H1 (cell line): ENCODE measurements at regions not wholly inside any gene's neighbourhood (a gene's known extent, or its start where the extent isn't known, plus 50 kb on each side); places are given as distances from the start of the nearest gene placed in this dataset.

Source experiments
- CTCF ChIA-PET: fragments of 300-600 bp; sonication (Branson Sonifier 250); formaldehyde crosslinking; loops from one replicate; lab custom pipeline; 2021; ENCODE audit not compliant: partially characterized antibody; lab: Charles Lee
- POLR2A ChIA-PET: fragments of 300-600 bp; sonication (Branson Sonifier 250); formaldehyde crosslinking; loops from one replicate; lab custom pipeline; 2021; ENCODE audit warnings: inconsistent platforms; ENCODE audit not compliant: partially characterized antibody; lab: Charles Lee
- DNase-seq, 2 experiments: peaks; one replicate each; pipeline versions ENCODE4 v3.0.0 to v3.0.0-alpha.2; 2010 to 2022; ENCODE audit warnings: low spot score in 2 of 2, low read depth in 1 of 2, mixed read lengths in 1 of 2
- FAIRE-seq: peaks from 2 replicates; lab custom pipeline; 2011; peaks lifted over from hg19 to GRCh38; lab: Jason Lieb, UNC
- H2AFZ ChIP-seq: 2 replicates; pipeline ENCODE4 v1.8.1; 2012; ENCODE audit warnings: low read length, inconsistent platforms
- H2AK5ac ChIP-seq: 2 replicates; pipeline ENCODE4 v1.6.1; 2013; ENCODE audit warnings: low read depth, low read length
- H2BK120ac ChIP-seq: replicated peaks from 2 replicates; pipeline ENCODE3; 2013; ENCODE audit warnings: low read depth, low read length, inconsistent platforms
- H2BK12ac ChIP-seq: 2 replicates; pipeline ENCODE4 v1.6.1; 2013; ENCODE audit warnings: low read depth, low read length
- H2BK15ac ChIP-seq: 2 replicates; pipeline ENCODE4 v1.6.1; 2013; ENCODE audit warnings: low read length
- H2BK20ac ChIP-seq: 2 replicates; pipeline ENCODE4 v1.6.1; 2013; ENCODE audit warnings: low read length
- H2BK5ac ChIP-seq: 2 replicates; pipeline ENCODE4 v1.6.1; 2013; ENCODE audit warnings: low read depth, low read length
- H3K14ac ChIP-seq: 2 replicates; pipeline ENCODE4 v1.6.1; 2013; ENCODE audit warnings: inconsistent platforms; ENCODE audit not compliant: insufficient read length
- H3K18ac ChIP-seq: 2 replicates; pipeline ENCODE4 v1.6.1; 2013; ENCODE audit warnings: low read length; ENCODE audit errors: extremely low read depth
- H3K23ac ChIP-seq: 2 replicates; pipeline ENCODE4 v1.6.1; 2013; ENCODE audit warnings: inconsistent platforms; ENCODE audit not compliant: insufficient read length
- H3K23me2 ChIP-seq: 2 replicates; pipeline ENCODE4 v1.6.1; 2013; ENCODE audit warnings: low read depth, low read length
- H3K27ac ChIP-seq: 2 replicates; pipeline ENCODE4 v1.6.1; 2011; ENCODE audit warnings: low read depth, low read length, inconsistent platforms
- H3K27me3 ChIP-seq, 4 experiments: replicated peaks in 1 of 4; 1 replicate in 1 of 4; 2 replicates in 3 of 4; pipeline versions ENCODE4 v1.6.1 to v1.8.1; 2011 to 2013; ENCODE audit warnings: low read length in 3 of 4, mild to moderate bottlenecking in 3 of 4, inconsistent platforms in 2 of 4, mixed read lengths in 2 of 4, moderate library complexity in 1 of 4; ENCODE audit not compliant: control insufficient read depth in 3 of 4, insufficient read depth in 3 of 4; ENCODE audit errors: extremely low read depth in 1 of 4
- H3K36me3 ChIP-seq, 4 experiments: 2 replicates each; pipeline versions ENCODE4 v1.6.1 to v1.8.1; 2011 to 2013; ENCODE audit warnings: mild to moderate bottlenecking in 4 of 4, low read length in 3 of 4, moderate library complexity in 2 of 4, control low read depth in 1 of 4, inconsistent platforms in 1 of 4; ENCODE audit not compliant: insufficient read depth in 4 of 4, control insufficient read depth in 2 of 4
- H3K4ac ChIP-seq: replicated peaks from 2 replicates; pipeline ENCODE3; 2013; ENCODE audit warnings: low read length, low read depth, mixed read lengths, inconsistent platforms; ENCODE audit not compliant: insufficient read length
- H3K4me1 ChIP-seq, 4 experiments: replicated peaks in 1 of 4; 1 replicate in 1 of 4; 2 replicates in 3 of 4; pipeline versions ENCODE4 v1.6.1 to v1.8.1; 2011 to 2013; ENCODE audit warnings: low read length in 3 of 4, inconsistent platforms in 2 of 4, mixed read lengths in 1 of 4; ENCODE audit not compliant: insufficient read depth in 4 of 4, control insufficient read depth in 3 of 4
- H3K4me2 ChIP-seq, 2 experiments: 2 replicates each; pipeline versions ENCODE4 v1.6.1 to v1.8.1; 2011 to 2013; ENCODE audit warnings: low read depth in 2 of 2, low read length in 2 of 2, control low read depth in 1 of 2, inconsistent platforms in 1 of 2, mild to moderate bottlenecking in 1 of 2; ENCODE audit not compliant: insufficient read depth in 1 of 2
- H3K4me3 ChIP-seq, 4 experiments: fragments of 200-600, 300-600 bp in 1 of 4; sonication (generic), shearing (Covaris generic), sonication (Bioruptor Twin) in 1 of 4; 2 replicates each; pipeline versions ENCODE4 v1.5.1 to v1.8.1; 2011 to 2016; ENCODE audit warnings: low read length in 4 of 4, low read depth in 3 of 4, control low read depth in 2 of 4, inconsistent platforms in 2 of 4, mild to moderate bottlenecking in 2 of 4, mixed read lengths in 1 of 4, moderate library complexity in 1 of 4; ENCODE audit not compliant: insufficient read depth in 2 of 4; ENCODE audit errors: extremely low read depth in 1 of 4
- H3K56ac ChIP-seq: replicated peaks from 2 replicates; pipeline ENCODE3; 2013; ENCODE audit warnings: low read depth, mild to moderate bottlenecking, mixed read lengths, low read length, inconsistent platforms; ENCODE audit not compliant: insufficient read length
- H3K79me1 ChIP-seq: 2 replicates; pipeline ENCODE4 v1.6.1; 2013; ENCODE audit warnings: low read depth, low read length, control low read depth
- H3K79me2 ChIP-seq, 2 experiments: 2 replicates each; pipeline versions ENCODE4 v1.6.1 to v1.8.1; 2012 to 2013; ENCODE audit warnings: low read length in 2 of 2, mild to moderate bottlenecking in 2 of 2, inconsistent platforms in 1 of 2; ENCODE audit not compliant: insufficient read depth in 2 of 2, control insufficient read depth in 1 of 2
- H3K9ac ChIP-seq, 4 experiments: replicated peaks in 1 of 4; 1 replicate in 1 of 4; 2 replicates in 3 of 4; pipeline versions ENCODE4 v1.6.1 to v1.8.1; 2011 to 2013; ENCODE audit warnings: low read depth in 3 of 4, low read length in 3 of 4, control low read depth in 2 of 4, mild to moderate bottlenecking in 2 of 4, moderate library complexity in 2 of 4, inconsistent platforms in 1 of 4; ENCODE audit errors: extremely low read depth in 1 of 4
- H3K9me3 ChIP-seq, 2 experiments: 2 replicates each; pipeline versions ENCODE4 v1.6.1 to v1.8.1; 2012 to 2013; ENCODE audit warnings: mild to moderate bottlenecking in 2 of 2, moderate library complexity in 2 of 2, control low read depth in 1 of 2, inconsistent platforms in 1 of 2, low read depth in 1 of 2, low read length in 1 of 2, mixed read lengths in 1 of 2; ENCODE audit not compliant: insufficient read depth in 2 of 2
- H4K20me1 ChIP-seq, 2 experiments: replicated peaks in 1 of 2; 2 replicates each; pipeline versions ENCODE3 to v1.8.1; 2011 to 2013; ENCODE audit warnings: inconsistent platforms in 2 of 2, low read length in 2 of 2, mild to moderate bottlenecking in 1 of 2; ENCODE audit not compliant: insufficient read depth in 2 of 2, control insufficient read depth in 1 of 2
- H4K5ac ChIP-seq: 2 replicates; pipeline ENCODE4 v1.6.1; 2013; ENCODE audit warnings: low read length, low read depth, mixed read lengths, inconsistent platforms; ENCODE audit not compliant: insufficient read length
- H4K8ac ChIP-seq: 2 replicates; pipeline ENCODE4 v1.8.0; 2013; ENCODE audit warnings: mild to moderate bottlenecking, moderate library complexity, low read length, inconsistent platforms; ENCODE audit not compliant: insufficient read depth; ENCODE audit errors: extremely low read depth
- H4K91ac ChIP-seq: replicated peaks from 2 replicates; pipeline ENCODE3; 2013; ENCODE audit warnings: low read length, mixed read lengths, inconsistent platforms; ENCODE audit not compliant: insufficient read length
- CHD2 ChIP-seq: IDR thresholded peaks from 2 replicates; pipeline ENCODE4 v1.6.1; 2012; ENCODE audit warnings: low read length, improper control_type of control experiment
- FOSL1 ChIP-seq: IDR thresholded peaks from 2 replicates; pipeline ENCODE4 v1.6.1; 2011; ENCODE audit warnings: mild to moderate bottlenecking, low read depth, low read length, moderate library complexity; ENCODE audit not compliant: insufficient read depth
- KDM4A ChIP-seq: IDR thresholded peaks from one replicate; pipeline ENCODE4 v1.7.1; 2012; ENCODE audit warnings: low read depth, mild to moderate bottlenecking, moderate library complexity, low read length, inconsistent platforms; ENCODE audit not compliant: severe bottlenecking
- NANOG ChIP-seq: IDR thresholded peaks from 2 replicates; pipeline ENCODE4 v1.6.1; 2011; ENCODE audit warnings: low read length, low read depth, mild to moderate bottlenecking, inconsistent platforms; ENCODE audit not compliant: insufficient read depth, poor library complexity, severe bottlenecking
- NRF1 ChIP-seq: IDR thresholded peaks from 2 replicates; pipeline ENCODE4 v1.6.1; 2011; ENCODE audit warnings: mild to moderate bottlenecking, low read depth, low read length, improper control_type of control experiment
- RBBP5 ChIP-seq: IDR thresholded peaks from 2 replicates; pipeline ENCODE4 v1.7.1; 2012; ENCODE audit warnings: low read depth, mild to moderate bottlenecking, inconsistent platforms, low read length, moderate library complexity, borderline replicate concordance
- RFX5 ChIP-seq: IDR thresholded peaks from 2 replicates; pipeline ENCODE4 v1.6.1; 2011; ENCODE audit warnings: low read depth, low read length, improper control_type of control experiment, borderline replicate concordance
- RNF2 ChIP-seq: fragments of 200-900, 300-1000 bp; sonication (generic); IDR thresholded peaks from 2 replicates; pipeline ENCODE4 v1.7.1; 2016; ENCODE audit warnings: borderline replicate concordance, low read depth, mild to moderate bottlenecking, antibody characterized with exemption, low read length; ENCODE audit not compliant: poor library complexity, severe bottlenecking; ENCODE audit errors: missing control alignments
- TBP ChIP-seq: IDR thresholded peaks from 2 replicates; pipeline ENCODE4 v1.6.1; 2011; ENCODE audit warnings: low read depth, low read length, improper control_type of control experiment
- WGBS, 2 experiments: shearing (Covaris generic) in 1 of 2; methylation state at CpG; one replicate each; pipeline versions ENCODE4 v1.1.6 to v1.1.7; 2013 to 2015; ENCODE audit warnings: low lambda C conversion rate in 2 of 2, mixed read lengths in 2 of 2, inconsistent platforms in 1 of 2, low coverage in 1 of 2, missing lambda C conversion rate in 1 of 2; ENCODE audit not compliant: insufficient replicate concordance in 2 of 2, insufficient coverage in 1 of 2, insufficient read length in 1 of 2; ENCODE audit errors: extremely low coverage in 1 of 2, missing lambda C conversion rate in 1 of 2; 5-methylcytosine and 5-hydroxymethylcytosine counted together

DNA sequence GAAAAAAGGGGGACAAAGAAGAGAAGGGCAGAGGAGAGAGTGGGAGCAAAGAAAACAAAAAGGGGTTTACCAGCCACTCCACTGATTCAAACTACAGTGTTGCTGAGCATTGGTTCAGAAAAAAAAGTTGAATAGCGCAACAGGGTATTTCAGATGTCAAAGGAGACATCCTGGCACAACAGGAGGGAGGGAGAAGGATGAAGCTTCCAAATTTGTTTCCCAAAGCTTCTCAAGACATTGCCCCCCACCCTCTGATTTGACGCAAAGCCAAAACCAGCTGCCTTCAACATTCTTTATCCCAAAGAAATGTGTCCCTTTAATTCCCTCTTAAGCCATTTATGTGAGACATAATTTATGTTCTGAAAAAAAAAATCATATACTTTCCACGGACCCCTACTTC lies 105.5 kb upstream of the TNC start:
- no peak overlapping the region for H4K91ac ChIP-seq
- no peak for FAIRE-seq
- H3K27ac ChIP-seq, result no peak overlapping the region
- no peak overlapping the region for H4K8ac ChIP-seq
- WGBS, 2 experiments, result 72% methylated on average over 3 of the region's 3 CpGs; no CpG with 5 or more reads in 1 of the 2 experiments
- no peak overlapping the region for H2BK120ac ChIP-seq
- H3K9ac ChIP-seq, result no peak overlapping the region
- H3K4me3 ChIP-seq, result no peak overlapping the region
- no peaks in the 10 kb centered on the region for H3K36me3 ChIP-seq
- no peaks in the 10 kb centered on the region for H3K9me3 ChIP-seq
- H2BK20ac ChIP-seq, result no peak overlapping the region
- no peak overlapping the region for H3K4ac ChIP-seq
- H3K23ac ChIP-seq, result no peak overlapping the region
- no peak overlapping the region for H2AK5ac ChIP-seq
- H2BK12ac ChIP-seq, result no peak overlapping the region
- no peak overlapping the region for H4K5ac ChIP-seq
- no peak overlapping the region for H3K18ac ChIP-seq
- no peaks in the 10 kb centered on the region for H3K79me1 ChIP-seq
- ChIA-PET POLR2A (interaction anchor here (0.7 kb wide), 1 partner anchor 14 kb away, joined by 3 read pairs; no protein-coding TSS in a partner anchor), CTCF (no interaction called here)
- no peak overlapping the region for H3K14ac ChIP-seq
- H3K4me1 ChIP-seq, result no peaks in the 10 kb centered on the region
- H3K23me2 ChIP-seq, result no peaks in the 10 kb centered on the region
- no peak overlapping the region for H2AFZ ChIP-seq
- no peak overlapping the region for H2BK15ac ChIP-seq
- no peaks in the 10 kb centered on the region for H4K20me1 ChIP-seq
- H3K79me2 ChIP-seq, result no peaks in the 10 kb centered on the region
- TF ChIP-seq KDM4A (no peak), RBBP5 (no peak), RFX5 (no peak), NANOG (no peak), CHD2 (no peak), TBP (no peak), RNF2 (no peak), NRF1 (no peak), FOSL1 (no peak)
- TF ChIP-seq, all 59 proteins: peak for 0
- H3K4me2 ChIP-seq, result no peak overlapping the region
- no peak for DNase-seq
- no peak overlapping the region for H3K56ac ChIP-seq
- no peaks in the 10 kb centered on the region for H3K27me3 ChIP-seq
- H2BK5ac ChIP-seq, result no peak overlapping the region
